SW 1271 (cell line): ENCODE measurements at regions not wholly inside any gene's neighbourhood (a gene's known extent, or its start where the extent isn't known, plus 50 kb on each side); places are given as distances from the start of the nearest gene placed in this dataset.
"Not testable (repeated sequence)": the region's sequence is repeated elsewhere in the genome, so short reads cannot be mapped to it uniquely, and the experiment has no call there.

Experiments used
- DNase-seq, 2 experiments: peaks; one replicate each; lab custom pipeline; 2025; lab: John Stamatoyannopoulos, UW

GRCh38 chr4:174066611-174067205 lies 216.8 kb downstream of the FBXO8 start:
- DNase-seq = no peak

DNA sequence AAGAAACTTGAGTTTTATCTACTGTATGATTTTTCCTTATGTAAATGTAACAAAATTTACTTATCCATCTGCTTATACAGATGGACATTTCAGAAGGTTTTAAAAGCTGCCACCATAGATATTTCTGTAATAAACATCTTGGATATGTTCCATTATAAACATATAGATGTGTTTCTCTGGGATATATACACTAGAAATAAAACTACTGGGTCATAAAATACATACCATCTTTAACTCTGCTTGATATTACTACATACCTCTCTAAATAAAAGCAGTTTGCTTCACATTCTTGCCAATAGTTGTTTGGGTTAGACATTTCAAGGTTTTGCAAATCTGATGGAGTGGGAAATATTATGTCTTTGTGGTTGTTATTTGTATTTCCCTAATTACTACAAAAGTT lies 220.6 kb downstream of the FBXO8 start:
- no peak for DNase-seq

GRCh38 chr4:174061026-174061425 lies 222.4 kb downstream of the FBXO8 start:
- no peak for DNase-seq

DNA sequence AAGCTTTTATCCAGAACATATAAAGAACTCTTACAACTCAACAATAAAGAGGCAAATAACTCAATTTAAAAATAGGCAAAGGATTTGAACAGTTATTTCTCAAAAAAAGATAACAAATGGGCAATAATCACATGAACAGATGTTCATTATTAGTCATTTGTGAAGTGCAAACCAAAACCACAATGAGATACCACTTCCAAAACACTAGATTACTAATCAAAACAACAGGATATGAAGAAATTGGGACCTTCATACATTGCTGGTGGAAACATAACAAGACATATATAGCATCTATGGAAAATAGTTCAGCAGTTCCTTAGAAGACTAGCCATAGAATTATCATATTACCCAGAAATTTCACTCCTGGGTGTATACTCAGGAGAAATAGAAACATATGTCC lies 224.6 kb downstream of the FBXO8 start:
- no peak for DNase-seq

DNA sequence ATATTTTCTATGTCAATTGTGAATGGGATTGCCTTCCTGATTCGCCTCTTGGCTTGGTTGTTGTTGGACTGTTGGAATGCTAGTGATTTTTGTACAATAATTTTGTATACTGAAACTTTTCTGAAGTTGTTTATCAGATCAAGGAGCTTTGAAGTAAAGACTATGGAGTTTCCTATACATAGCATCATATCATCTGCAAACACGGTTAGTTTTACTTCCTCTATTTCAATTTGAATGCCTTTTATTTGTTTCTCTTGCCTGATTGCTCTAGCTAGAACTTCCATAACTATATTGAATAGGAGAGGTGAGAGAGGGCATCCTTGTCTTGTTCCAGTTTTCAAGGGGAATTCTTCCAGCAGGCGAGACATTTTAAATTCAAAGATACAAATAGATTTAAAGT lies 226.5 kb downstream of the FBXO8 start:
- no peak for DNase-seq

GRCh38 chr4:174055344-174055743 lies 228.1 kb downstream of the FBXO8 start:
- no peak for DNase-seq

DNA sequence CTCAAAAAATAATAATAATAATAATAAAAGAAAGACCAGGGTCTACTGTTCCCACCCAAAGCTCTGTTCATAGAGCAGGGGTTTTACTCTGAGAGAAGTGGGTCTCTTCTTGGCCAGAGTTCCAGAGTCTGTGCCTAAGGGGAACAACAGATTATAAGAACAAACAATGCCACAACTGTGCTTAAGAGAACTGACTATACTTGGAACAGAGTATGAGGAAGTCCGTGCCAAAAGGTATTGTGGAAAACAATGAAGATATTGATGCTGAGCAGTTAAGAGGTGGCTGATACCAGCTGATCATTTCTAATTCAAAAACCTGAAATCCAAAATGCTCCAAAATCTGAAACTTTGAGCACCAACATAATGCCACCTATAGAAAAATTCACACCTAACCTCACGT lies 229.6 kb downstream of the FBXO8 start:
- DNase-seq = no peak

DNA sequence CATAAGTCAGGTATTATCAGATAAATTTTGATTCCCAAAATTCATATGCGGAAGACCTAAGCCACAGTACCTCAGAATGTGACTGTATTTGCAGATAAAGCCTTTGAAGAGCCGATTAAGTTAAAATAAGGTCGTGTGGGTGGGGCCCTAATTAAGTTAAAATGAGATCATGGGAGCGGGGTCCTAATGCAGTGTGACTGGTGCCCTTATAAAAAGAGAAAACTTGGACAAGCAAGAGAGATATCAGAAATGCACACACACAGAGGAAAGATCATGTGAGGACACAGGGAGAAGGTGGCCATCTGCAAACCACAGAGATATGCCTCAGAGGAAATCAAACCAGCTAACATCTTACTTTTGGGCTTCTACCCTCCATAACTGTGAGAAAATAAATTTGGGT lies 236.1 kb downstream of the FBXO8 start:
- no peak for DNase-seq

DNA sequence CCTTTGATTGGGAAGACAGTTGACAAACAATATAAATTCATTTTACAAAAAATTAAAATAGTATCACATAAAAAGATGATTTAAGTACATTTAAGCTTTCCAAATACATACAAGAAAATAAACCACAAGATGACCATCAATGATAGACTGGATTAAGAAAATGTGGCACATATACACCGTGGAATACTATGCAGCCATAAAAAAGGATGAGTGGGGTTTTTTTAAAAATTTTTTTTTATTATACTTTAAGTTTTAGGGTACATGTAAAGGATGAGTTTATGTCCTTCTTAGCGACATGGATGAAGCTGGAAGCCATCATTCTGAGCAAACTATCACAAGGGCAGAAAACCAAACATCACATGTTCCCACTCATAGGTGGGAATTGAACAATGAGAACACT lies 237.6 kb downstream of the FBXO8 start:
- not testable (repeated sequence) for DNase-seq

GRCh38 chr4:174045381-174045780 lies 238.1 kb downstream of the FBXO8 start:
- no peak for DNase-seq

DNA sequence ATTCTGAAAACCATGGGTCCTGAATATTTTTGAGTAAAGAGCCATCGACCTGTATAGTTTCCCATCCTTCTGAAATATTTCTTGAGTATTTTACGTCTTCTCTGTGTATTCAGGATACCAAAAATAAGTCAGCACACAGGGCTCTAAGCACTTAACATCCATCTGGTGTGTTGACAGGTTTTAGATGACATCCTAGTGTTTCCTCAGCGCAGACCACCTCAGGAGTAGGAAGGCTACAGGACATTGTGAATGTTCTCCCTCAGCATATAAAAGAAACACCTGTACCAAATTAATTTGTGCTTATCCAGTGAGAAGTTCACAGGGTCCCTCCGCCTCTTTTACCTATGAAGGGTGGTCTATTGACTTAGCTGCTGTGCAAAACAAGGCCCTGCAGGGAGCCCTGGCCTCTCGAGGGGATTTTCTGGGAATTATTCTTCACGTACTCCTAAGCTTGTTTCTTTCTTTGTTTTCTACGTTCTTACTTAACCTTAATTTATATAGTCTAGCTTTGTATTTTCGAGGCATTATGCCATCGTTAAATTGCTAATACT lies 241.8 kb downstream of the FBXO8 start:
- DNase-seq = no peak

DNA sequence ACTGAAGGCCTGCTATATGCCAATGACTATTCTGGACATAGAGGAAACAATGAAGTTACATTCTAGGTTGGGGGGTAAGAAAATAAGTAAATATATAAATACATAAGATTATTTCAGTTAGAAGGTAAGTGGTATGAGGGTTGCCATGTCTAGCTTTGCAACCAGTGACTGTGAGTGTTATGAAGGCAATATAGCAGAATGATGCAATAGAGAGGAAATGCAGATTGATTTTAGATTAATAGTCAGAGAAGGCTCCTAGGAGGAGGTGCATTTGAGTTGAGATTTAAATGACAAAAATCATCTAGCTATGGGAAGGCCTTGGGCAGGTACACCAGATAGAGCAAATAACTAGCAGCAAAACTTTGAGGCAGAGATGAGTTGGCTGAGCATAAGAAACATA lies 243.2 kb downstream of the FBXO8 start:
- DNase-seq = no peak

GRCh38 chr4:174038481-174038880 lies 245.0 kb downstream of the FBXO8 start:
- DNase-seq = no peak

- DNase-seq = no peak
These were observed 245.8 kb downstream of the FBXO8 start for GRCh38 chr4:174037631-174038030.

GRCh38 chr4:174037049-174037448 lies 246.4 kb downstream of the FBXO8 start:
- no peak for DNase-seq

DNA sequence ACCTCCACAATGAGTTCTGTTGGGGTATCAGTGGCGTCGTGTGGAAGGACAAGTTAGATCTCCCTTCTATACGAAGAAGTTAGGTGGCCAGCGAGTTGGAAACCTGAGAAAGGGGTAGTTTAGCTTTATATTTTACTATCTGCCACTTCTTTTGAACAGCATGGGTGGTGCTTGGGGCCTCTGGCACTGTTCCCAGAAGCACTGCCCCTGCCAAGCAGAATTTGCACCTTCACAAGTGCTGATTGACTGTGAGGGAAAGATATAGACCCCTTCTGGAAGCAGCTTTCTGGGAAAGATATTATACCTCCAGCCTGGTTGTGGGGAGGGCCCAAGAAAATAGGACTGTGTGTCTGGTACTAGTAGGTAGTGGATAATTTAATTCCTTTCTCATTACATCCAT lies 246.9 kb downstream of the FBXO8 start:
- no peak for DNase-seq

GRCh38 chr4:174036111-174036510 lies 247.4 kb downstream of the FBXO8 start:
- DNase-seq = no peak

GRCh38 chr4:174023641-174024040 lies 259.8 kb downstream of the FBXO8 start:
- no peak for DNase-seq

- DNase-seq = no peak
These were observed 265.2 kb downstream of the FBXO8 start for GRCh38 chr4:174018236-174018635.

DNA sequence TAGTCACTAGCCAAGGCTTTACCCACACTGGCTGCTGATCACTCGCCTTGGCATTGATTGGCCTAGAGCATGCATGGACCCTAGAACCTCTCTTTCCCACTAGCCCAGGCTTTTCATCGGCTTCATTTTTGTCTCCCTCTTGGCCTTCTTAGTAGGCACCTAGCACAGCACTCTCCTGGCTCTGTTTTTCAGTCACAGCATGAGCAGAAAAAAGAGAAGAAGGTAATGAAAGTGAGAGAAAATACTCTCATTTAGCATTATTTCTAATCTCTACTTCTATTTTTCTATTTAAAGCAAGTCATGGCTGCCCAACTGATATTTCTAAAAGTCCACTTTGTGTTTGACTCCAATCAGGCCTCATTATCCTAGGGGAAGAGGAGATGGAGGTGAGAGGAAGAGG lies 267.2 kb downstream of the FBXO8 start:
- no peak for DNase-seq

GRCh38 chr4:174012886-174013259 lies 270.6 kb downstream of the FBXO8 start:
- no peak for DNase-seq

GRCh38 chr4:174012135-174012885 lies 271.2 kb downstream of the FBXO8 start:
- DNase-seq = no peak

DNA sequence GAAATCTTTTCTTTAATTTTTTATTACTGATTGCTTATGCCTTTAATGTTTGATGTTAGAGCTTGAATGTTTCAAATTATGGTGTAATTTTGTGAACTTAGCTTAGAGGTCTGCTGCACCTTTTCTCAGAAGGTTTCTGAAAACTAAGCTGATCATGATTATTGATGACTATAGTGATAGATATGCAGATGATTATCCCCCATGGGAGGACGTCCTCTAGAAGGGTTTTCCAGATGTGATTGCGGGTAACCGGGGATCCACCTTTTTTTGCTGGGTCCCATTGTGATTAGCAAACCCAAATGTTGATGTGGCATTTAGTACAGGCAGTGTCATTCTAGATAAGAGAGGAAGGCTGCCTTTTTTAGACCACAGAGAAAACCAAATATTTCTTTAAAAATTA lies 272.9 kb downstream of the FBXO8 start:
- DNase-seq = no peak
